Femur (tissue), 1 donor: ENCODE measurements at regions not wholly inside any gene's neighbourhood (a gene's known extent, or its start where the extent isn't known, plus 50 kb on each side); places are given as distances from the start of the nearest gene placed in this dataset.
"Not testable (repeated sequence)": the region's sequence is repeated elsewhere in the genome, so short reads cannot be mapped to it uniquely, and the experiment has no call there.

Experiments
- DNase-seq: peaks from one replicate; pipeline ENCODE4 v3.0.0-alpha.2; 2017

DNA sequence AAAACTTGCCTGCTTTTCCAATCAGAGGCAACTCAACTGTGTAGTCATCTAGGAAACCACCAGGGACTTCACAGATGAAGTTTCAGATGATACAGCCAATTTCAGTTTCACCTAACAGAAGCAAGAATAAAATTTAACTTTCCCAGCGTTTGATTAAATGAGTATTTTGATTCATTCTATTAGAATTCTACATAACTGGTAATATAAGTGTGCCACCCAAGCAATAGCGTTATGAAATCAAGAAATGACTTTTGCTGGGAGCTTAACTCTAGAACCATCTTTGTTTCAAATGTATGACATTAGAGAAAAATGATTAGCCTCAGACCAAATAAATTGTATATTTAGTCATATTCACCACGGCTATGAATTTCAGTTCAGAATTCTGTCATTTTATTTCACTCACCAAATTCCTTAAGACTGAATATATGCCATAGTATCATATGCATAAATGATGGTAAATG lies 239.3 kb downstream of the NRIP1 start:
- no peak for DNase-seq

DNA sequence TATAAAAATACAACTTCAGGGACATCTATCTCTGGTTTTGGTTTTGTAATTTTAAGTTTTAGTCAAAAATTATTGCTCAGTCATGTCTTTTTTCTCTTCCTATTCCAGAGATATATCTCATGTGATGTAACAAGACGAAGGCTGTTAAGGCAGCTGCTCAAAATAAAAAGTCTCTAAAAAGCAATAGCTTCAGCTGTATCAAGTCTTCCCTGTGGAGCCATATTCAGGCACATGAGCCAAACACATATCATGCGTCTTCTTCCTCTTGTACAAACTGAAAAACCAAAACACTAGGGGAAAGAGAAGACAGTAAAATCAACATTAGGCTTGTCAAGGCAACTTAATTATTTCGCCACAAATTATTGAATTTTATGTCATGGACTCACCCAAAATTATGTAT lies 240.7 kb downstream of the NRIP1 start:
- no peak for DNase-seq

DNA sequence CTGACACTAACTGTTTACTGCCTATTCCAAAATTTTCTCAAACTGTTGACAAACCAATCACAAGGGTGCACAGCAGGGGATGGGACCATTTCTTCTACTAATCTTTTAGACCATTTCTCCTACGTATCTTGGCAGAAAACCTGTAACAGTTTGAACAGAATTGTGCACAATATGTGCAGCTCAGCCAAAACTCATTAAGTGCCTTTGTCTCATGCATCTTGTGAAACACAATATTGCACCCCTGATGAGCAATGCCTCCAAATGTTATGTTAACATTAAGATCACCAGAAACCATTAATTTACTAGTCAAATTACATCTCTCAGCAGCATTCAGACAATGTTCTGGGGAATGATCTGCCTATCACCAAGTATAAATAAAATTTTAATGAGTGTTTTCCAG lies 247.5 kb downstream of the NRIP1 start:
- DNase-seq: no peak

DNA sequence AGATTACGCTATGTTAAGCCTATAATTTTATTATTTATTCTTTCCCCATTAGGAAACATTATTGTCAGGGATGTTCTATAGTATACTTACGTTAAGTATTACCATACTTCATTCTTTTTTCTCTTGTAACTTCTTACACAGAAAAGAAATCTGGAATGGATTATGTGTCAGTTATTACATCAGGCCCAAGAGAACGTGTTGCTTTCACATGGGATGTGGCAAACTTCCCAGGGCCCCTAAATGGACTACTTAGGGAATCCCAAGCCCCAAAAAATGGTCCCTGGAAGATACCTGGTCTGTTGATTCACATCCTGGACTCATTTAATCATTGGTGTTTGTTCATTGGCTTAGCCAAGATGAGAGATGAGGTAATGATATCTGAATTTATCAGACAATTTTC lies 249.8 kb downstream of the NRIP1 start:
- DNase-seq: no peak

DNA sequence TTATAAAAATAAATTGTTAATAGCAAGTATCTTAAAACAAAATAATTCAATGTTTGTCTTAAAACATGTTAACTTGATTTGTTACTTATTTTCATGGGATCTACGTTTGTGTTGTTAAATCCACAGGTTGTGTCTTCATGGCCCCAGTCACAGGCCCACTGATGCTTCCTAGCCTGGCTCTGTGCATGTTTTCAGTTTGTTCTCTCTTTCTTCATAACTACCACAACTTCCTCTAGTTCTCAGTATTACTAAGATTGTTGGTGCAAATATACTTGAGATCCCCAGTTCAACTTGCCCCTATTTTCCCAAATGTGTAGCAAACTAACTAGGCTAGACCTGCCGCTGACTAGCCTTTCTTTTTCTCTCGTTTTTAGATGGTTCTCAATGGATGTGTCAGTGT lies 250.5 kb downstream of the NRIP1 start:
- DNase-seq: no peak

DNA sequence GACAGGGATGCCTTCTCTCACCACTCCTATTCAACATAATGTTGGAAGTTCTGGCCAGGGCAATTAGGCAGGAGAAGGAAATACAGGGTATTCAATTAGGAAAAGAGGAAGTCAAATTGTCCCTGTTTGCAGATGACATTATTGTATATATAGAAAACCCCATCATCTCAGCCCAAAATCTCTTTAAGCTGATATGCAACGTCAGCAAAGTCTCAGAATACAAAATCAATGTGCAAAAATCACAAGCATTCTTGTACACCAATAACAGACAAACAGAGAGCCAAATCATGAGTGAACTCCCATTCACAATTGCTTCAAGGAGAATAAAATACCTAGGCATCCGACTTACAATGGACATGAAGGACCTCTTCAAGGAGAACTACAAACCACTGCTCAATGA lies 258.1 kb upstream of the SAMSN1 start:
- DNase-seq: not testable (repeated sequence)

DNA sequence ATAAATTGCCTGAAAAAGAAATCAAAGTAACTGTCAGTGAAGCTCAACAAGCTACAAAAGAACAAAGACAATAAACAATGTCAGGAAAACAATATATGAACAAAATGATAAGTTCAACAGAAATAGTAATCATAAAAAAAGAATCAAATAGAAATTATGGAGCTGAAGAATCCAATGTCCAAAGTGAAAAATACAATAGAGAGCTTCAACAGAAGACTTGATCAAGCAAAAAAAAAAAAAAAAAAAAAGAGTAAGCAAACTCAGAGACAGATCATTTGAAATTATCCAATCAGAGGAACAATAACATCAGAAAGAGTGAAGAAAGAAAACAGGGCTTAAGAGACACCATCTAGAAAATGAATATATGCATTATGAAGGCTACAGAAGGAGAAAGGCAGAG lies 251.4 kb upstream of the SAMSN1 start:
- no peak for DNase-seq

DNA sequence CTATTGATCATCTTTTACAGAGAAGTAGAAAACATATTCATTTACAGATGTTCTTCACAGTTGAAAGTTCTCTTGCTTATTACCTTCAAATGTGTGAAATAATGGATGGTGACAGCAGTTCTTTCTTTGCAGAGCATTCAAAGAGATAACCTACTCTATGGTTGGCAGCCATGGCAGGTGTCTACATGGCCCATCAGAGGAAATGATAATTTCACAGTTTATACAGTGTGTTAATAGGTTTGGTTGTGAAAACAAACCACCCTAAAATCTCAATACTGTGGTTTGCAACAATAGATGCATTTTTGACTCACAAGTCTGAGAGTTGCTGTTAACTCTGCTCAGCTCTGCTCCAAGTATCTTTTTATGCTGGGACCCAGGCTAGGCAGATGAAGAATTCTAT lies 241.2 kb upstream of the SAMSN1 start:
- no peak for DNase-seq

DNA sequence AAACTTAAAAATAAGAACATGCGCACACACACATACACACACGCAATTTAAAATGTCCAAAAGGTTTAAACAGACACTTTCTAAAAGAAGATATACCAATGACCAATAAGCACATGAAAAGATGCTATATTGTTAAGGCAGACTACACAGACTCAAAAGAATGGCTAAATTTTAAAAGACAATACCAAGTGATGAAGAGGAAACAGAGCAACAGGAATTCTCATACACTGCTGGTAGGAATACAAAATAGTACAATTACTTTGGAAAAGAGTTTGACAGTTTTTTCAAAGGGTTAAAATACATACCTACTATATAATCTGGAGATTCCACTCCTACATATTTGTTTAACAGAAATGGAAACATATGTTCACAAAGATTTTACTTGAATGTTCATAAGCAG lies 239.6 kb upstream of the SAMSN1 start:
- DNase-seq: no peak

DNA sequence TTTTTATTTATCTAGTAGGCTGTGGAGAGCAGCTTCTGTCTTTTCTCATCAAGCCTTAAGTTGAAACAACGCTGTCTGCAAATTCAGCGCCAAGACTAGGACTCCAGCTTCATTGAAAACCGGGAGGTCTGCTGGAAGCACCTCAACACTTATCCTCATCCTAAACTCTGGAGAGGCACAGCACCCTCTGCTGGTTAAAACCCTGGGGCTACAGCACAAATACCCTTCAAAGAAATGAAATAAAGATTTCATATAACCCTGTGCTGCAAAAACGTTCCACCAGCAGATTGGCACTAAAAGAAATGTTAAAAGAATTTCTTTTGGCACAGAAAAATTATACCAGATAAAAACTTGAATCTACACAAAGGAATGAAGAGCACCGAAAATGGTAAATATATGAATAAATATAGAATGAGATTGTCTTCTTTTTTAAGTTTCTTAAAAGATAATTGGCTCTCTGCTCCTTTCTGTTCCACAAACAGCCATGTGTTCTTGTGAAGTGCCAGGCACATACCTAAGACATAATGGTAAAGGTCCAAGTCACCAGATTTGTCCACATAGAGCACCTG lies 227.7 kb upstream of the SAMSN1 start:
- peak; percentile 34 for DNase-seq

DNA sequence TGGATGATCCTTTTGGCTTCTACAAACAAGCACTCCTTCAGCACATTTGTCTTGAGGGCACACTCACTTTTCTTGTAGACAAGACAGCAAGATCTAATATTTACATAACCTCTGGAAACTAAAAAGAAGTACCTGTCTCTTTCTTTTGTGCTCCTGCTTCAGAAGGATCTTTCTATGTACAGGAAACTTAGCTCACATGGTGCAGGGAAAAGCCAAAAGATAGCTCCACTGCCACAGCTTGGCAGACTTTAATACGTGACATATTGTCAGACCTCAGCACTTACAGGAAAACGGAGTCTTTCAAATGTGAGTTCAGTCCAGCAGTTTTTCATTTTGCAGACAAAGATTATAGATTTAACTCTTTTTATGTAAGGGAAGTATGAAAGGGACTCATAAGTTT lies 225.5 kb upstream of the SAMSN1 start:
- no peak for DNase-seq

DNA sequence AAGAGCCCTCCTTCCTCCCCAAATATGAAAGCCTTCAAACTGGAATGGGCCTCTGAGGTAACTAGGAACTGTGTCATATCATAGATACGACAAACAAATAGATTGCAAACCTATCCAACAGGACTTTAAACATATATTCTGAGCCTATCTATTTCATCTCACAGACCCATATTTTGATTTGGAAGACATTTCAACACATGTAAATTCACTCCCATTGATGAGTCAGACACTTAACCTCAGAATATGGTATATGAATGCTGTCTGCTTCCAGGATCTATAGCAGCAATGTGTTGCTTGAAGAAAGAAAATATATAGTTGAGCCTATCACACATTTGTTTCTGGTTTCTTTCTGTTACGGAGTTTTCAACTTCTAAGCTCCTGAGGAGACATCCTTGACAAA lies 221.9 kb upstream of the SAMSN1 start:
- DNase-seq: no peak

DNA sequence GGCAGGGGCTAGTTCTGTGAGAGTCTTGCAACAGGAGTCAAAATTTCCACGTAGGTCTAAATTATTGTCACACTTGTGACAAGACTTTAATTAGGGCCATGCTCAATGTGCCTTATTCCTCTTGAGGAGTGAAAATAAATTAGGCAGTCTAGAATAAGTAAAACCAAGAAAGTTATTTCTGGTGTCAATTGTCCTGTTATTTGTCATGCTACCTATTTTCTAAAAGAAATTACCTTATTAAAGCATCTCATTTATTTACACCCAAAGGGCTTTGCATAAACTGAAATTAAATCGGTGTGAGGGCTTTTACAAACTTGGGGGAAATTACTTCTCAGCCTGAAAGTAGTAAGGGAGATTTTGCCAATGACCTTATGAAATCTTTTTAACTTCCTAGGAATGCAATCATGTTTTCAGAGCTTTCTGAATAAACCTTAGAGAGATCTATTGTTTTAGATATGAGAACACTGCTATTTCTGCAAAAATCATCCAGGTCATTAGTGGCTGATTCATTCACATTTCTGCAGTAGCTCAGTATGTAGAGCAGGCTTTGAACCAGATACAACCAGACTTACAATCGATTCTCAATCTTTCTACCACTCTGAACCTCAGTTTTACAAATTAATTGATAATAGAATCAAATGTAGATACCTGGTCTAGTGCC lies 221.2 kb upstream of the SAMSN1 start:
- no peak for DNase-seq

DNA sequence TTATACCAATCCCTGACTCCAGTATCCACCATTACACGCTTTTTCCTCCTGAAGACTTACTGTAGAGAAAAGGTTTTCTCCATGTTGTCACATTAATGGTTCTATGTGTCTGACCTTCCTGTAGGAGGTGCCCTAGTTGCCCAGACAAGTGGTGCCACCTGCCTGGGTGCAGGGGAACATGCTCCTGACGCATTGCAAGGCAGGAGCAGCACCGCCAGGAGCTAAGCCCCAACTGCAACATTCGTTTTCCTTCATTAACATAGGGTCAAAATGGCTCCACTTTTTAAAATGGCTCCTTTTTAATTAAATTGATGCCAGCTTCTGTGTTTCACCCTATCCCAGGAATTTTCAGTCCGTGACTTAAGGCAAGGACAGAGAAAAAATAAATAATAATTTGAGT lies 220.1 kb upstream of the SAMSN1 start:
- DNase-seq: no peak

DNA sequence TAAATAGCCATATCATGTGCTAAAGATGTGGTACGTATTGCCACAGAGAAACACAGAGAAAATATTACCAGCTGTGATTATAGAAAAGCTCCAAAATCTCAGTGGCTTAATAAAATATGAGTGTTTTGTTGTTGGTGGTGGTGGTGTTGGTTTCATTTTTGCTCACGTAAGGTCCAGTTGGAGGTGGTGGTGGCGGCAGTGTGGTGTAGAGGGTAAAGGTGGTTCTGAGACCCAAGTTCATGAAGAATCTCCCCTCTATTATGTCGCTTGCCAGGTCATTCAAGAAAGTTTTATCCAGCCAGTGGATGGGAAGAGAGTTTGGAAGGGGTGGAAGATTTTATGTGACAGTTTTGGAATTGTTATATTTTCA lies 217.6 kb upstream of the SAMSN1 start:
- no peak for DNase-seq

DNA sequence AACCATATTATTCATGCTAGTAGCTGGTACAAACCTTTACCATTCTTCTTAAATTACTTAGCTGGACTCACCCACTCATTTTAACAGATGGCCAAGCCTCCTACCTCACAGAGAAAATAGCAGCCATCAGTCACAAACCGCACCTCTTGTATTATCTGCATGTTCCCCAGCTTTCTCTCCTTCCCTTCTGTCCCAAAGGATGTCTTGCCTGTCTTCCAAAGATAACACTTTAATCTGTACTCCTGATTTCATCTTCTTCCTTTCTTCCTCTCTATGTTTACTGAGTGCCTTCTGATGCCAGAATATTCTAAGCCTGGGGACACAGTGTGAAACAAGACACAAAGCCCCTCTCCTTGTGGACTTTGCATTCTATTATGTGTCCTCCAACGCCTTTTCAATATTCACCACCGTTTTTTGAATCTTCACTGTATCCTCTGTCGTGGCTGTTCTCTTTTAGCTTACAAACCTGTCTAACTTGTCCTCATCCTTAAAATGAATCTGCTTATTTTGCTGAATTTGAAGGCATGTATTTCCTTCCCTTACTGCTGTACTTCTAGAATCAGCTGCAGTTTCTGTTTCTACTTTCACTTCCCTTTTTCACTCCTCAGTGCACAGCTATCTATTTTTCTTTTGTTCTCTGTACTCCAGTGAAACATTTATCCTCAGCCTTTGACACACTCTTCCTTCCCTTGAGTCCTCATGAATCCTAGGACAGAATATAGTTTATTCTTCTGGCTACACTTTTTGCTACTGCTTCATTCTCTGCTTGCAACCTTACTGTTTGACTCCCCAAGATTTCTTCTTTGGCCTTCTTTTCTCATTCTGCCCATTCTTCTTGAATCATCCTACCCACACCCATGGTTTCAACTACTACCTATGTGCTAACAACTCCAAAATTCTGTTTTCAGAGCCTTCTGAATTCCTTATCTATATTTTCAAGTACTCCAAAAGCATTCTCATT lies 216.9 kb upstream of the SAMSN1 start:
- DNase-seq: no peak

DNA sequence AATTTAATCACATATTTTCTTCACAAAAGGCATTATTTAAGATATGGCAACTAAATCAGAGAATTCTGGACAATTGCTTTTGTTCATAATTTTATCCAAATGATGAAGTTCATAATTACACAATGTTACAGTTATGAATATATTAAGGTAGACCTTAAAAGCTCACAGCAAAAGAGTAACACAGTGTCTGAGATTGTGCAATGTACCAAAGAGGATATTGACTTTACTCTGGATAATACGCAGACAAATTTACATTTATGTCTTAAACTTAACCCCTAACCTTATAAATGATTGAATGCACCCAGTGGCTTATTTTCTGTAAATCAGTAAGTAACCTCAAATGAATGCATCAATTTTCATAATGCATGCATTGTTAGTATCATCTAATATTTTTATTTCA lies 216.2 kb upstream of the SAMSN1 start:
- DNase-seq: no peak

DNA sequence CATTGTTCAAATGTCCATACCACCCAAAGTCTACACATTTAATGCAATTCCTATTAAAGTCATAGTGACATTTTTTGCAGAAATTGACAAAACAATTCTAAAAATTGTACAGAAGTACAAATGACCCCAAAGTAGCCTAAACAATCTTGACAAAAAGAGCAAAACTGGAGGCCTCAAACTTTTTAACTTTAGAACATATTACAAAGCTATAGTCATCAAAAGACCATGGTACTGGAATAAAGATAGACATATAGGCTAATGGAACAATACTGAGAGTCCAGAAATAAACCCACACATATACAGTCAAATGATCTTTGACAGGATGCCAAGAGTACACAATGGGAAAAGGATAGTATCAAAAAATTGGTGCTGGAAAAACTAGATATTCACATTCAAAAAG lies 213.2 kb upstream of the SAMSN1 start:
- DNase-seq: no peak

DNA sequence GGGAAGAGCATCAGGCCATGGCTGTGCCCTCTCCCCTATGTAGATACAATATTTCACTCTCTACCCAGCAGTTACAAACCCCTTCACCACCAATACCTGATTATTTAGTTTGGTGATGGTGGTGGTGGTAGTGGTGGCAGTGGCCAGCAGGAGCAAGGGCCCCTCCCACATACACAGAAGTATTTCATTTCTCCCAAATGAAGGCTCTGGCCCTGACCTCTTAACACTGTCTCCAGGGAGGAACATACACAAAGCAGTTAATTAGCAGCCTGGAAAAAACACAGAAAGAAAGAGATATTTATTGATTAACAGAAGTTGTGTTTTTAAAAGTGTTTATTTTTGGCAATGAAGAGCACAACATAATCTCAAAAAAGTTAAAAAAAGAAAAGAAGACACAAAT lies 212.7 kb upstream of the SAMSN1 start:
- DNase-seq: no peak

DNA sequence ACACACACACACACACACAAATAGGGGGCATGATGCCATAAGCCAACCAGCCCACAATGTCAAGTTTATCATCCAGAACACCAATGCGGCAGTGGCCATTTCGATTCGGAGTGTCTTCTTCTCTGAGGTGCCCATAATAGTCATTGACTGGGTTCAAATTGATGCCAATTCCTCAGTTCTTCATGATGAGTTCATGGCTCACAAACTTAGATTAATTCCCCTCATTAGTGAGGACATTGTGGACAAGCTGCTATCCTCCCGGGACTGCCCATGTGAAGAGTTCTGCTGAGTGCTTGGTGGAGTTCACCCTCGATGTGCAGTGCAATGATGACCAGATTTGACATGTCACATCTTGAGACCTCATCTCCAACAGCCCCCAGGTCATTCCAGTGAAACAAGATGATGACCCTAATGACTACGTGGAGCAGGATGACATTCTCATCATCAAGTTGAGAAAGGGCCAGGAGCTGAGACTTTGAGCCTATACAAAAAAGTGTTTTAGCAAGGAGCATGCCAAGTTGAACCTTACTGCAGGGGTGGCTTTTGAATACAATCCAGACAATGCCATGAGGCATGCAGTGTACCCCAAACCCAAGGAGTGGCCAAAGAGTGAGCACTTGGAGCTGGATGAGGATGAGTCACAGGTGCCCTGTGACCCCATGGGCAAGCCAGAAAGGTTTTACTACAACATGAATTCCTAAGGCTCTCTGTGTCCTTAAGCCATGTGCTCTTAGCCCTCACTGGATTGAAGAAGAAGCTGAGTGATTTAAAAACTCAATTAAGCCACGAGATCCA lies 211.6 kb upstream of the SAMSN1 start:
- no peak for DNase-seq

DNA sequence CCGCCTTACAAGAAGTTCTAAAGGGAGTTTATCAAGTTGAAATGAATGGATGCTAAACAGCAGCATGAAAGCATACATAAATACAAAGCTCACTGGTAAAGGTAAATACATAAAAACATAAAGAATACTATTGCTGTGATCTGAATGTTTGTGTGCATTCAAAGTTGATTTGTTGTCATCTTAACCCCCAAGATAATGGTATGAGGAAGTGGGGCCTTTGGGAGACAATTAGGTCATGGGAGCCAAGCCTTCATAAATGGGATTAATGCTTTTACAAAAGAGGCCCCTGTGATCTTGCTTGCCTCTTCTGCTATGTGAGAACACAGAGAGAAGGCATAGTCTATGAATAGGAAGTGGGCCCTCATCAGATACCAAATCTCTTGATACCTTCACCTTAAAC lies 209.0 kb upstream of the SAMSN1 start:
- no peak for DNase-seq

DNA sequence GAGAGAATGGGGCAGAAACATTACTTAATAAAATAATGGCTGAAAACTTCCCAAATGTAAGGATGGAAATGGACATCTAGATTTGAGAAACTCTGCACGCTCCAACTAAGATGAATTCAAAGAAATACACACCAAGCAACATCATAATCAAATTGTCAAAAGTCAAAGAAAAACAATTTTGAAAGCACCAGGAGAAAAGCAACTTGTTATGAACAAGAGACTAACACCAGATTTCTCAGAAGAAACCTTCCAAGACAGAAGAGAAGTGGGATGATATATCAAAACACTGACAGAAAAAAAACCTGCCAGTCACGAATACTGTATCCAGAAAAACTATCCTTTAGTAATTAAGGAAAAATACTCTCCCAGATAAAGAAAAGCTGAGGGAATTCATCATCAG lies 208.6 kb upstream of the SAMSN1 start:
- no peak for DNase-seq

DNA sequence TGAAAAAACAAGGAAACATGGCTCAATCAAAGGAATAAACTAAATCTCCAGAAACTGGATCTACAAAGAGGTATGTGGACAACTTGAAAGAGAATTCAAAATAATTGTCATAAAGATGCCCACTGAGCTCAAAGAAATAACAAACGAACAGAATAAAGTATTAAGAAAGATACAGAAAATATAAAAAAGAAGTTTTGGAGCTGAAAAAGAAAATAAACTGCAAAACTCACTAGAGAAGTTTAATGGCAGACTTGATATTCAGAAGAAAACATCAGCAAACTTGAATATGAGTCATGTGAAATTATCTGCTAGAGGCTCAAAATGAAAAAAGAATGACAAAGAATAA lies 208.1 kb upstream of the SAMSN1 start:
- no peak for DNase-seq
